PFSK-1 (cell line): ENCODE measurements at regions not wholly inside any gene's neighbourhood (a gene's known extent, or its start where the extent isn't known, plus 50 kb on each side); places are given as distances from the start of the nearest gene placed in this dataset.

ENCODE experiments used
- FOXP2 ChIP-seq: optimal IDR thresholded peaks from 2 replicates; pipeline ENCODE3; 2011; ENCODE audit warnings: borderline replicate concordance, control low read depth, inconsistent platforms; ENCODE audit not compliant: insufficient read depth; ENCODE audit errors: extremely low read length, extremely low read depth
- POLR2AphosphoS5 ChIP-seq: IDR thresholded peaks from 2 replicates; pipeline ENCODE4 v1.6.1; 2012; ENCODE audit warnings: low read depth, mild to moderate bottlenecking, control low read depth, low read length, moderate library complexity
- SIN3A ChIP-seq: IDR thresholded peaks from 2 replicates; pipeline ENCODE4 v1.6.1; 2012; ENCODE audit warnings: mild to moderate bottlenecking, low read length, moderate library complexity, borderline replicate concordance; ENCODE audit not compliant: insufficient read depth
- TAF1 ChIP-seq: IDR thresholded peaks from 2 replicates; pipeline ENCODE4 v1.6.1; 2012; ENCODE audit warnings: low read length, control low read depth, borderline replicate concordance; ENCODE audit not compliant: insufficient read depth
- TF ChIP-seq, protein P1 (sequence below), 2 experiments: IDR thresholded peaks; 2 replicates each; pipeline versions ENCODE4 v1.6.1 to v1.8.0; 2011 to 2012; ENCODE audit warnings: low read depth in 2 of 2, low read length in 2 of 2, control low read depth in 1 of 2, inconsistent platforms in 1 of 2, mild to moderate bottlenecking in 1 of 2, moderate library complexity in 1 of 2; ENCODE audit not compliant: insufficient read depth in 1 of 2

DNA sequence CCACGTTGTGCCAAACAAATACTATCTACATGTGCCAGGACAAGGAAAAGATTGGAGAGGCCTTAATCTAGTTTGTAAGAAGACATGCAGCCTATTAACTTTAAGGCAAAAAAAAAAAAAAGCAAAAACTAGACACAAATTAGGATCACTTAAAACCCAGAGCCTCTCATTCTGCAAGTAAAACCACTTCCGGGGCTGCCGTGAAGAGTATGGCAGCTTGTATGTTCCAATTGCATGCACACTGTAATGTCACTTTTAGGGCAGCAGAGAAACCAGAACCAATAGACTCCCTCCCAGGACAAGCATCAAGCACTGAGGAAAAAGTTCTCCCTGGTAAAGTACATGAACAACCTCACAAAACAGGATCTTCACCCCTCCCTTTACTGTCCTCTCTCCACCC, 70.6 kb downstream of the RSL24D1 start:
- TF ChIP-seq FOXP2 = no peak
- TF ChIP-seq TAF1 = no peak
- TF ChIP-seq, protein P1, sequence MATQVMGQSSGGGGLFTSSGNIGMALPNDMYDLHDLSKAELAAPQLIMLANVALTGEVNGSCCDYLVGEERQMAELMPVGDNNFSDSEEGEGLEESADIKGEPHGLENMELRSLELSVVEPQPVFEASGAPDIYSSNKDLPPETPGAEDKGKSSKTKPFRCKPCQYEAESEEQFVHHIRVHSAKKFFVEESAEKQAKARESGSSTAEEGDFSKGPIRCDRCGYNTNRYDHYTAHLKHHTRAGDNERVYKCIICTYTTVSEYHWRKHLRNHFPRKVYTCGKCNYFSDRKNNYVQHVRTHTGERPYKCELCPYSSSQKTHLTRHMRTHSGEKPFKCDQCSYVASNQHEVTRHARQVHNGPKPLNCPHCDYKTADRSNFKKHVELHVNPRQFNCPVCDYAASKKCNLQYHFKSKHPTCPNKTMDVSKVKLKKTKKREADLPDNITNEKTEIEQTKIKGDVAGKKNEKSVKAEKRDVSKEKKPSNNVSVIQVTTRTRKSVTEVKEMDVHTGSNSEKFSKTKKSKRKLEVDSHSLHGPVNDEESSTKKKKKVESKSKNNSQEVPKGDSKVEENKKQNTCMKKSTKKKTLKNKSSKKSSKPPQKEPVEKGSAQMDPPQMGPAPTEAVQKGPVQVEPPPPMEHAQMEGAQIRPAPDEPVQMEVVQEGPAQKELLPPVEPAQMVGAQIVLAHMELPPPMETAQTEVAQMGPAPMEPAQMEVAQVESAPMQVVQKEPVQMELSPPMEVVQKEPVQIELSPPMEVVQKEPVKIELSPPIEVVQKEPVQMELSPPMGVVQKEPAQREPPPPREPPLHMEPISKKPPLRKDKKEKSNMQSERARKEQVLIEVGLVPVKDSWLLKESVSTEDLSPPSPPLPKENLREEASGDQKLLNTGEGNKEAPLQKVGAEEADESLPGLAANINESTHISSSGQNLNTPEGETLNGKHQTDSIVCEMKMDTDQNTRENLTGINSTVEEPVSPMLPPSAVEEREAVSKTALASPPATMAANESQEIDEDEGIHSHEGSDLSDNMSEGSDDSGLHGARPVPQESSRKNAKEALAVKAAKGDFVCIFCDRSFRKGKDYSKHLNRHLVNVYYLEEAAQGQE (IDR thresholded peaks at IDR 0.05; ENCODE audit: insufficient read depth in 1 of 2, low read depth in 2 of 2, low read length in 2 of 2) = no peak
- no peak for TF ChIP-seq POLR2AphosphoS5
- no peak for TF ChIP-seq SIN3A

DNA sequence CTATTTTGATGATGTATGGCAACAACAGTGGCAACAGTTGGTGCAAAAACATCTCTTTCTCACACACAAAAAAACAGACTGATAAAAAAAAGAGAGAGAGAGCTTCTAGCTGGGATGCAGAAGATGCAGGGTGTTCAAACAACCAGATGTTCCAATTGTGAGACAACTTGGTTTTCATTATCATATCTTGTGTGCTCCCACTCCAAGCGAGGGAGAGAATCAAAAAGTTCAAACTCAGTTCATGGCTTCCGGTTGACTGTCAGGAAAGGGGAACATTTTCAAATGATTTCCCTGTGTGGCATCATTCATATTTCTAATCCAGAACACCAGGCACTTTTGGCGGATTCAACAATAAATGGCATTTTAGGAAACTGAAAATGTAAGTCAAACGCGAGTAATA, 72.1 kb downstream of the RSL24D1 start:
- TF ChIP-seq POLR2AphosphoS5 (no peak), SIN3A (no peak), TAF1 (no peak), FOXP2 (no peak)
- TF ChIP-seq, protein P1 (IDR thresholded peaks at IDR 0.05; ENCODE audit: insufficient read depth in 1 of 2, low read depth in 2 of 2, low read length in 2 of 2) = no peak

- TF ChIP-seq TAF1 (no peak), FOXP2 (no peak), SIN3A (no peak), POLR2AphosphoS5 (no peak)
- TF ChIP-seq, protein P1 (IDR thresholded peaks at IDR 0.05; ENCODE audit: insufficient read depth in 1 of 2, low read depth in 2 of 2, low read length in 2 of 2) = no peak
Measured at GRCh38 chr15:55118344-55118870, 78.3 kb downstream of the RSL24D1 start.

DNA sequence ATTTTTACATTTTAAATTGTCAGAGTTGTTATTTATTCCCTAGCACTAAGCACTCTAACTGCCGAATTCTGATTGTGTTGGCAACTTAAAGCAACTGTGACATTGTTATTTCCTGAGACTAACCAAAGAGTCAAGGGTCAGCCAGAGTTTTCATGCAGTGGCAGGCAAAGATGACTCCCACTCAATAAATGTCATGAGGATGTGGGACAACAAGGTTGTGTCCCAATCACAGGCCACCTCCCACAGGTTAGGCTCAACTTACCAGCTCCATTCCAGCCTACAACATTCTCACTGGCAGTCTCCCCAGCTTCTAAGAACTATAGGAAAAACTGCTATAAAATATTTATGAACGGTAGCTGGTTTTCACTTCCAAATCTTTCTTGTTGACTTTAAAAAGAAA, 80.1 kb downstream of the RSL24D1 start:
- TF ChIP-seq FOXP2 (no peak), POLR2AphosphoS5 (no peak), SIN3A (no peak)

- no peak for TF ChIP-seq SIN3A
- TF ChIP-seq, protein P1 (IDR thresholded peaks at IDR 0.05; ENCODE audit: insufficient read depth in 1 of 2, low read depth in 2 of 2, low read length in 2 of 2) = no peak
- TF ChIP-seq POLR2AphosphoS5 = no peak
- TF ChIP-seq FOXP2 = no peak
- no peak for TF ChIP-seq TAF1
Measured at GRCh38 chr15:55113736-55114135, 83.0 kb downstream of the RSL24D1 start.
